22Rv1 (cell line): ENCODE measurements at regions not wholly inside any gene's neighbourhood (a gene's known extent, or its start where the extent isn't known, plus 50 kb on each side); places are given as distances from the start of the nearest gene placed in this dataset.

Experiments
- CTCF ChIP-seq: fragments of 450-650 bp; IDR thresholded peaks from 2 replicates; pipeline ENCODE4 v1.5.1; 2017; ENCODE audit warnings: mild to moderate bottlenecking
- ZFX ChIP-seq: fragments of 450-650 bp; IDR thresholded peaks from 2 replicates; pipeline ENCODE4 v1.6.1; 2017; ENCODE audit warnings: antibody characterized with exemption, borderline replicate concordance

- TF ChIP-seq CTCF, result no peak
- no peak for TF ChIP-seq ZFX
Observed at GRCh38 chr12:92396647-92397252, 251.1 kb upstream of the BTG1 start.
